ENCODE measurements at regions not wholly inside any gene's neighbourhood (a gene's known extent, or its start where the extent isn't known, plus 50 kb on each side); places are given as distances from the start of the nearest gene placed in this dataset.

DNA sequence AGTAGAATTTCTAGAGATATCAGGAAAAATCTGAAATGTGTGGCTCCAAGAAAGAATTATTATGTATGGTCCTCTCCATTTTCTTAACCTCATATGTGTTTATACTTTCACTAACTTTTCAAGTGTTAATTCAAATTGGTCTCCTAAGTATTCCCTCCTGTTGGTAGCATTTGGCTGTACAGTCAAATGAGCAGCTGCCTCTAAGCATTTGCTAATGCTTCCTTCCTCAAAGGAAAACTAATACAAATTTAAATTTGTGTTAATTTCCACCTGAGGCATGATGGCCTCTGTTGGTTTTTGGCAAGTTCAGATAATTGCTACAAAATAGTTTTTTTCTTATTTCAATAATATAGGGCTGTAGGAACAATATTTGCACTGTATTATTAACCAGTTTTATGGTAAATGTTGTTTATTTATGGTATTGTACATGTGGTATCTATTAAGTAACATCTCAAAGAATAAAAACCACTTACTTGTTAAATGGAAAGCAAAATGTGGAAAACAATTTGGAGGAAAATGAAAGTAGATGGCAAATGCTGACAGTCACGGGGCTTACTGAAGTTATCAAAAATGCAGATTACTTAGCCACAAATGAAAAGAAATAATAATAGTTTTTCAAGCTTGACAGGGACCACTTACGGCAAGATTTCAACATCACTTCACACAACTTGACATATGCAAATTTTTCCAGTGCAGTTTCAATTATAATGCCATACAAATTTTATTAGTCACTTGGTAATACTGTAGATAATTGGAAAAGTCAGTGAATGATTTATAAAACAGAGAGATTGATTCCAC is 299.3 kb upstream of the MEOX2 start:
- DNase-seq: no peak

DNA sequence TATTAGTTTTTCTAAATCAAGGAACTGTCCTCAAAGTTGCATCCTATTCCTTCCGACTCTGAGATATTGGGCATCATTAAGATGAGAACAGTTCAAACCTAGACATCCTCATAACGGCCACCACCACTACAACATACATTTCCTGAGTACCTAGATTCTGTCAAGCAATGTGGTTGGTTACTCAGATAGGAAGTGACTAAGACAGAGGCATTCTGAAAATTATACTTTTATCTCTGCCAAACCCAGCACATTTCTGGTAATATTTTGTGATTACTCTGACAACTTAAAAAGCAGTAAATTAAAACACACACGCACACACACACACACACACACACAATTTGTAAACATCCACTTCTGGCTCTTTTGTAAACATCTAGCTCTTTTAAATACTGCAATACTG is 291.2 kb upstream of the MEOX2 start:
- DNase-seq: no peak

DNA sequence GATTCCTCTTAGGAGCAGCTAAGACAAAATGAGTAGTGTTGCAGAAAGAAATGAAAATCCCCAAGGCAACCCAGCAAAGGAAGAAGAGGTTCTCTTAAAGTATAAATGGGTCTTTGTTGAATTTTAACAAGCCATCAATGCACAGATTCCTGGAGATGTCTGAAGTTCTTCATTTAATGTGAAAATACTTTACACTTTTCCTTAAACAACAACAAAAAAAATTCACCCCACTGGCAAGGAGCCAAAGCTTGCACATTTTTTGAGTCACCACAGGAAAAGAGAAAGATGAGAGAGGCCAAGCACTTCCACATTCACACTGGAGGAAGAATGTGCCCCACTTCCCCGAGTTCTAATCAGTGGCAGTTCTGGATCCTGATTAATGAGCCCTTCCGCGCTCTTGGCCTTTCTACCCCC is 286.4 kb upstream of the MEOX2 start:
- no peak for DNase-seq

DNA sequence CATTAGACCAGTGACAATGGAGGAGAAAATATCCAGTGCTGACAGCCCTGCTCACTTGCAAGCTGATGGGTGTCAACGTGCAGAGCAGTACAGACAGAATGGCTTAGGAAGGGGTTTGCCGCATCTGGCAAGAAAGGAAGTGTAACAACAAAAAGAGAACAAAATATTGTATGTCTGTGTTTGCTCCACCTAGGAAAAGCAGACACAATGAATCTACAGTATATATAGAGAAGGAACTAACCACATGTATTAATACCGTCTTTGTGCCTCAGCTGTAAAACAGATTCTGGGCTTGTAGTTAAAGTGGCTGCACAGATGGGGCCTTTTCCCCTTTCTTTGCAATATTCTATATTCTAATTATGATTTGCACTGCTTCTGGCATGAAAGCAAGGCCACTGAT is 281.1 kb upstream of the MEOX2 start:
- DNase-seq: no peak

DNA sequence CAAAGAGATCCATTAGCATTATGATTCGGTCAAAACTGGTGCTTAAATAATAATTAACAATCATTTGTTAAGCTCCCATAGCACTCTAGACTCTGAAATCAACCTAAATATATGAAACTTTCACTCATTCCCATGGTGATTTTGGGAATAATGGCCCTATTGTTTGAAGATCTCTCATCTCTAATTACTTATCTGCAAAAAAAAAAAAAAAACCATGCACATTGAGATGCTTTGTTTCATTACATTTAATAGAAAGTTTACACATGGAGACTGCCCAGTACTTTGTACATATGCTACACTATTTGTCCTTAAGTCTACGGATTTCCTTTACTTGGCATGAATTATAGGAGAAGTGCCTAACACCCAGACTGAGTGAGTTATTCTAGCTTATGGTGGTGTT is 280.6 kb upstream of the MEOX2 start:
- DNase-seq: no peak

DNA sequence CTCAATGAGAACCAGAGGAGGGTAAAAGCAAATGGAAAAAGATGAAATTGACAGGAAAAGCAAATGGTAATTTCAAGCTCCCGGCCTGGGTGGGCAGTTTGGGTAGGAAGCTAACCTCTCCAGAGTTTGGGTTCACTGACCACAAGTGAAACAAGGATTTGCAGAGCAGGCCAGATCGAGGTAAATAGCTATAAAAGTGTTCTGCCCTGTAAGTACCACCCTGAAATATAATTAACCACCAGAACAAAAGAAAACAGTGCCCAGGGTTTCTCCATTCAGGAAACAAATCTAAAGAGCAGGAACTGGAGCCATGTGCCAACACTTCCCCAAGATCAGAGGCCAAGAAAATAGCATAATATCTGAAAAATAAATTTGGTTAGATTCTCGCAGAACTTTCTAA is 276.7 kb upstream of the MEOX2 start:
- no peak for DNase-seq

DNA sequence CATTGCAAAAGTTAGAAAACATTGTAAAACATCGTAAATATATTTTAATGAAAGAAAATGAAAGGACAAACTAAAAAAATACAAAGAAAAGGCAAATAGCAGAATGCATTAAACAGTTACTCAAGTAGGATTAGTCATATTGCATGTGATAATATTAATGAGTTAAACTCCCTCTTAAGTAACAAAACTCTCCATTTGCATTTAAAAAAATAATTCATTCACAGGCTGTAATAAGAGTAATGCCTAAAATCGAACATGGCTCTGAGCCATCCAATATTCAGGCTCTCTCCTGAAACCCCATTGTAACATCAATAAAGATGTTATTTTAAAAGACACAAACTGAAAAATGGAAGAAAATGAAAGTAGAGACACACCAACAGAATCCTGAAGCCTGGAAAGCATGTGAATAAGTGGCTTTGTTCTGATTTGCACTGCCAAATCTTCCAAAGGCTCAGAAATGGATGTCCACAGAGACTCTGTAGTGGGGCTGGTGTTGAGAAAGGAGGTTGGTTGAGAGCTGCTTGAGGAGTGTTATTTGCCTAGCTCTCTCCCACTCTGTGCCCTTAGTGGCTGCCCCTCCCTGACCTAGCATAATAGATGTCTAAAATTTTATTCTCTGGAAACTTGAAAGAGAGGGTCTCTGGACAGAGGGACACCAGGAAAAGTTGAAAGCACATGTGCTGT is 268.3 kb upstream of the MEOX2 start:
- no peak for DNase-seq

DNA sequence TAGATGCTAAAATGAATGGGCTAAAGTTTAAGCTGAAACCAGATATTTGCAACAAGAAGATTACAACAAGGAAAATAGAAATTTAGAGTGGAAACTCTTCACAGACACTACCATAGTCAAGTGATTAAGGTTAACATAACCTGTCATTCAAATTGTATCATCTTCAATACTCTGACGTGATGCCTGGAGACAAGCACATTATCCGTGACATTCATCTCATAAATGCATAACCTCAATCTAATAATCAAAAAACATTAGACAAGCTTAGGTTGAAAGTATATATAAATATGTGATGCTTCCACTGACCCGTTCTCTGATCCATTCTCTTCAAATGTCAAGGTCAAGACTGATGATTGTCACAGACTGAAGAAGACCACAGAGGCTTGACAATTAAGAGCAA is 263.8 kb upstream of the MEOX2 start:
- DNase-seq: no peak

DNA sequence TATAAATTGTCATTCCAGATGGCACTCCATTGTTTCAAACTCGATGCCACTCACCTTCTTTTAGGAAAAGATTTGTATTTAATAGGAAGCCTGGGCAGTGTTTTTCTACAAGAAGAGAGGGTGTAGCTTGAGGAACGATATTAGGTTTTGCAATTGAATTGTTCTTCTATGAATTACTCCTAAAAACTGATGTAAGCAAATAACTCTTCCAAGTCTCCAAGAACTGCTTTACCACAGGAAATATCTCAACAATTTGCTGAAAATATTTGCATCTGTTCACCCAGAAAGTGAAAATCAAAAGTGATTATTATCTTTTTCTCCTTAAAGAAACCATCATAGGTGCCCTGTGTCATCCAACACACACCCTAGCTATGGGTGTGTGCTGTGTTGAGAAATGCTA is 261.3 kb upstream of the MEOX2 start:
- DNase-seq: no peak

DNA sequence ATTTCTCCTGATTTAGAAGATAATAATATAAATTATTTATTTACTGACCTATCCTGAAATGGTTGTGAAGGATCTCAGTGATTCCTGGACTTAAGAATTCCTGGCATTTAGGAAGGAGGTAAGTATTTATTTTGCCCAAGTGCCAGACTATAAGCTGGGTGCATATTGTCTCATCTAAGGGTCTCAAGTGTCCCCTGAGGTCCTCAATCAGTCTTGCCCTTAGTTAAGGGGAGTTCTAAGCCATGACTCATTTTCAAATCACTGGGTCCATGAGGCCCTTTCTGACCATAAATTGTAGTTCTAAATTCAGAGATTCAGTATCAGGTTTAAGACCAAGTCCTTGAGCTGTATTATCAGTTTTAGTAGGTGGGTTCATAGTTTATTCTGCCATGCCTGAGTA is 251.6 kb upstream of the MEOX2 start:
- no peak for DNase-seq

DNA sequence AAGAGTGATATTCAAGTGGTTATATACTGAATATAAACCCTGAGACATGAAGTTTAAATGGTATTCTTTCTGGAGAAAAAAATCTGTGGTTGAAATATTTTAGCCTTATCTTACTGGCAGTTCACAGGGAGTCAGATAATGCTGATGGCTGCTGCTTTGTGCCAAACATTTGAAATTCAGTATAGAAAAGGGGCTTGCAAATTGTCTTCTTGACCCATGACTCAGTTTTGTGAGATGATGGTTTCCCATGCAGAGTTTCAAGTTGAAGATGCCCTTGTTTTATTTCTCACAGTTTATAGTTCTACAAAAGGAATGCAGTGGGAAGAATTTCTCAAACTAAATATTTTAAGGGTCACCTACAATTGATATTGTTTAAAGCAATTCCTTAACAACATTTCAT is 251.1 kb upstream of the MEOX2 start:
- no peak for DNase-seq

DNA sequence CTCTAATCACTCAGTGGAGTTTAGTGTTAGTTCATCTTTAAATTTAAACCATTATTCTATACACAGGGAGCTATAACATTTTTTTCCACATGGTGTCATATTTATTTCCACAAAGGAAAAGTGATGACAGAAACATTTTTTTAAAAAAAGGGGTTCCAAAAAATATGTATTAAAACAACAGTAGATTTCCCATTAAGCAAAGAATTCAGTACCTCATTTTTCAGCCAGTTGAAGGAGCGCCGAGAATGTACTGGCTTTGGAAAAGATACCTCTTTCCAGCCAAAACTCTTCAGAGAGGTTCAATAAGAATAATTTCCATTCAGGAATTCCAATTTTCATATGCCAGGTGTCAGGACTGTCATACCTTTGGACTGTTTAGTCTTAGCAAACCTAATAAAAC is 250.5 kb upstream of the MEOX2 start:
- DNase-seq: no peak

DNA sequence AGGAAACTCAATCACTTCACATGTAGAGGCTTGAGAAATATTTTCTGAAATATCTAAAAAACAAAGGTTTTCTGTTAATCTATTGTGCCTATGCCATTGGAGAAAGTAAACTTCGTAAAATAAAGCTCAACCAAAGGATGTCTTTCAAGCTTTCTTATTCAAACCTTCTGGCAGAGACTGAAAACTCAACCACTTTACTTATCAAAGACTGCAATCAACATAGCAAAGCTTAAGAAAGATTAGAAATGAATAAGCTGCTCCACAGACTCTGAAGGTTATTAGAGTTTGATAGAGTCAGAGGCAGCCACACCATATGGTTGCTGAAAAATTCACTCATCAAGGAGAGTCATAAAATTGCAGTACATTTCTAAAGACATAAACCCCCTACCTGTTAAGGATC is 245.8 kb upstream of the MEOX2 start:
- DNase-seq: no peak

DNA sequence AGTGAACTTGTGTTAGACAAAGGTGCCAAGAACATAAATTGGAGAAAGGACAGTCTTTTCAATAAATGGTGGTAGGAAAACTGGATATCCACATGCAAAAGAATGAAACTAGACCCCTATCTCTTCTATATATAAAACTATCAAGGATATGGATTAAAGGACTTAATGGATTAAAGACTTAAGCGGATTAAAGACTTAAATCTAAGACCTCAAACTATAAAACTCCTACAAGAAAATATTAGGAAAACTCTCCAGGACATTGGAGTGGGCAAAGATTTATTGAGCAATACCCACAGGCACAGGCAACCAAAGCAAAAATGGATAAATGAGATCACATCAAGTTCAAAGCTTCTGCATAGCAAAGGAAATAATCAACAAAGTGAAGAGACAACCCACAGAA is 242.9 kb upstream of the MEOX2 start:
- no peak for DNase-seq

DNA sequence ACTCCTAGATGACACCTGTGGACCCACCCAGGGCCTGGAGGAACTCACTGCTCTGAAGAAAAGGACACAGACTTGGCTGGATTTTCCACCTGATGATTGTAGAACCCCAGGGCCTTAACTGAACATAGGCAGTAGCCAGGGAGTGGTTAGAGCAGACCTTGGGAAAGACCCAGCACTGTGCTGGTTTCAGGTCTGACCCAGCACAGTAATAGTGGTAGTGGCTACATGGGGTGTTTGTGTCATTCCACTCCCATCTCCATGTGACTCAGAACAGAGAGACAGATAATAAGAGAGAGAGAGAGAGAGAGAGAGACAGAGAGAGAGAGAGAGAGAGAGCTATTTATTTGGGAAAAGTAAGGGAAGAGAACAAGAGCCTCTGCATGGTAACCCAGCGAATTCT is 239.1 kb upstream of the MEOX2 start:
- no peak for DNase-seq

DNA sequence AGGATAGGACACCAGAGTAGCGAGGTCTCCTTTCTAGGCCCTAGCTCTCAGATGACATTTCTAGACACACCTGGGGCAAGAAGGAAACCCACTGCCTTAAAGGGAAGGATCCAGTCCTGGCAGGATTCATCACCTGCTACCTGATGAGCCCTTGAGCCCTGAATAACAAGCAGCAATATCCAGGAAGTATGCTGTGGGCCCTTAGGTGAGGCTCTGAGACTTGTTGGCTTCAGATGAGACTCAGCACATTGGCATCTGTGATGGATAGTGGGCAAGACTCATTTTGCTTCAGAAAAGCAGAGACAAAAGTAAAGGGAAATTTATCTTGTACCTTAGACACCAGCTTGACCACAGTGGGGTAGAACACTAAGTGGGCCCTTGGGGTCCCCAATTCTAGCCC is 238.4 kb upstream of the MEOX2 start:
- DNase-seq: no peak

DNA sequence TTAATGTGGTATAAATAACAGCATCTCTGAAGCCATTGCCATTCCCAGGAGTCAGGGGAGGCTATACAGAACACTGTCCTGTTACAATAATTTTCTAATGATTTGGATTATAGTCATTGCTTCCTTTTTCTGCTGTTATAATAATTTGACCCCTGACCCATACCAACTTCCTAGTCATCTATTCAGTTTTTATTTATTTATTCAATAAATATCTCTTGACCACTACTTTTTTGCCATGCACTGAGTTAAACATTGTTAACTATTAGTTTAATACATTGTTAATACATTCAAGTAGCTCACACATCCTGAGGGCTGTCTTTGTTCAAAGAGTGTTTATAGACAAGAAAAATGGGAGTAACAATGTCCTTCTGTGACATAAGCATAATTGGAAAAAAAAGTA is 235.5 kb upstream of the MEOX2 start:
- no peak for DNase-seq

DNA sequence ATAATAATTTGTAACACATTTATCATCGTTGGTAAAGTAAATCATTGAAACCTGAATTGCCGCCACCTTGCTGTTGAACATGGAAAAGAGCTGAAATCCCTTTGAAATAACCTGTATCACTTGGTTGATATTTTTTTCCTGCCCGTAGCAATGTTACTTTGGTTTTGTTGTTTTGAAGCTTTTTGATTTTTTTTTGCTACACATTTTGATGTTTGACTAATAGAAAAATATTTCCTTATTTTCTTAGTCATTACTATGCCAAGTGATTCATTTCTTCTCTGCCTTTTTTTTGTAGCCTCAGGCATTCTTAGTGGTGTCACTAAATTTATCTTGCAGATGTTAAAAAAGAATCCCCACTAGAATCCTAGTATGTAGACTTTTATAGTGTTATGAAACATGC is 235.1 kb upstream of the MEOX2 start:
- DNase-seq: no peak

DNA sequence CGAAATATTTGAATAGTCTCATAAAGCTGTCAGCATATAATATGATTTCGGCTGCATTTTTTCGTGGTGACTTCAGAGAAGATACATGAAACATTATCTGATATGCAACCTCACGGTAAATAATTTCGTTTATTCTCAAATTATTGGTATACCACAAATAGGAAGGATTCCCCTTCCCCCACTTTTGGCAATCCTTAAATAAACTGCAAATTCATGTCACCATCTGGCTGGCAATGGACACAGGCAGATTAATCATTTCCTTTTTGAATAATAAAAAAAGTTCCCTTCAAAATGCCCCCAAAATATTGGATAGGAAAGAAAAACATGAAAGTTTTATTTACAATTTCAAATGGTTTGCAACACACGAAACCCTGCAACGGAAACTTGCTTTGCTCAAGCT is 234.5 kb upstream of the MEOX2 start:
- no peak for DNase-seq

DNA sequence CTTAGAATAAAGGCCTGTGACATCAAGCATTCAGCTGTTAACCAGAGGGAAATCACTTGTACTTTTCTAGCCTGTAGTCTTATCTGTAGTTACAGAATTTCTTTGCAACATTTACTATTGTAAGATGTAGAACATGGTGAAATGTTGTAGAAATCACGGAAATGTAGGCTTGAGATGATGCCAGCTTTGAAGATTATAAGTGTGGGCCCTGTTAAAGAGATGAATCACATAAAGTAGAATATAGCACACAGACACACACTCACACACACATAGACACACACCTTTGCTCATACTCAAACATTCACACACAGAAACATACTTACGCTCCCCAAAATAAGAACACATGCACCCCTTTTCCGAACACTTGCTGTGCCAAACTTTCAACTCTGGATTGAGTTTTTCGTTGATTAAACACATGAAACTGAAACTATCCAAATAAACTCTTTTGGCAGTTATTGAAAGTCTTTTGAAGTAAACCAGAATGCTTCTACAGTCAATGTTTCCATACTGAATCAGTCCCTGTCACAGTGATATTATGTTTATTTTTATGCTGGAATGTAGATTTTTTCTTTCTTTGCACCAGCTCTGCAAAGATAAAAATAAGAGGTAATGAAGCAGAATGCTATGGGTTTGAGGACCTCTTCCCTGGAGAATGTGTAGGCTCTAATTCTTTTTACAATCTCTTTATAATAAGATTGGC is 230.3 kb upstream of the MEOX2 start:
- no peak for DNase-seq

DNA sequence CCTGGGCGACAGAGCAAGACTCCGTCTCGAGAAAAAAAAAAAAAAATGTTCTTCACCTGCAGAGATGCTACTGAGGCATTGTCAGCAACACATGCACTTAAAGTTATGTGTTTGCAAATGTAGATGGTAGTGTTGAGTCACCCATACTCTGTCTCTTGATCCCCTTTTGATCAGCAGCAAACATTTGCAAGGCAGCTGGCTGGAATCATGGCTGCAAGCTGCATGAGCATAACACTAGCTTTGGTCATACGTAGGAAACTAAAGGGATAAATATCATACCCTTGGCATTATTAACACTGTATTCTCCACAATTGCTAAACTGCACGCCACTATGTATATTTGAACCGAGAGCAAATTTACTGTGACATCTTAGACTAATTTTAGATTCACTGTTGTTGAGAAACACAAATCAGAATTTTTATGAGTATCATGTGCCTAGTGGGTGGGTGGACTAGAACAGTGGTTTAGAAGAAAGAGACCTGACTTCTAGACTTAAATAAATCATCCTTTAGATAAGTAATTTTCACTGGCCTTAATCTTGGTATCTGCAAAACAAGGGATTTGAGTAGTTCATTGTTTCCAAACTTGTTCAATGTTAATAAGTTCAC is 229.3 kb upstream of the MEOX2 start:
- peak; percentile 8 for DNase-seq

DNA sequence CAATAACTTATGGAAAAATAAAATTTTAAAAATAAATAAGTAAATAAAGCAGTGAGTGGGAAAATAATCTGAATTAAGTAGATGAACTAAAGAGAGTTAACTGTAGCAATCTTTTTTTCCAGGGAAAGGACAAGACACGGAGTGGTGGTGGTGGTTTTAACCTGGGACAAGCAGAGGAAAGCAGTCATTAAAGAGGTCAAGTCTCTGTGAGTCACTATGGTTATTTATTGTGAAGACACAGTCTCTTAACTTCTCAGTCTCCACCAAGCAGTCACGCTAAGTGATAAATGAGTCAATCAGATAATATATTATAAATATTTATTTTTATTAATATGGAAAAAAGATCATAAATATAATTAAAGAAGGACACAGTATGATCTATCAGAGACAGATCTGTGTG is 228.1 kb upstream of the MEOX2 start:
- DNase-seq: no peak

DNA sequence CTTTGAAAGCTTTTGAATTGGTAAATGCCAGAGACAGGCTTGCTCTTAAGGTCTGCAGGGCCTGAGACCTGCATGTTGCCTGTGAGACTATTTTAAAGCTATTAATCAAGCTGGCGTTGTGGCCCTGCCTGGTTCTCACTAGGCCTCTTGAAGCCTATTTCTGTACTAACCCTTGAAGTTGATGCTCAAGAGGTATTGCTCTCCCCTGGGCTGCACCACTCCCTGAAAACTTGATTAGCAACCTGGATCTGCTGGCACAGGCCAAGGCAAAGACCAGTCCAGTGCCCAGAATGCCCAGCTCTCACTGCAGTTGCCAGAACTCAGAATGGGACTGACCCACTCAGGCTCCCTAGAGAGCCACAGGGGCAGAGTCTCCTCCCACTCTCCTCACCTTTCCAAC is 220.0 kb upstream of the MEOX2 start:
- no peak for DNase-seq

Data from DMS53 (cell line).